Colonic mucosa (tissue), 4 donors: ENCODE measurements at regions not wholly inside any gene's neighbourhood (a gene's known extent, or its start where the extent isn't known, plus 50 kb on each side); places are given as distances from the start of the nearest gene placed in this dataset.

Experiments
- DNase-seq: peaks from one replicate; pipeline ENCODE4 v3.0.0-alpha.2; 2020
- H3K27ac ChIP-seq: fragments of 200-600 bp; one replicate; pipeline ENCODE4 v1.8.0; 2021
- H3K27me3 ChIP-seq: fragments of 200-600 bp; one replicate; pipeline ENCODE4 v1.8.0; 2021
- H3K36me3 ChIP-seq: fragments of 200-600 bp; one replicate; pipeline ENCODE4 v1.8.0; 2021
- H3K4me1 ChIP-seq: fragments of 200-600 bp; one replicate; pipeline ENCODE4 v1.8.0; 2021; ENCODE audit warnings: mild to moderate bottlenecking
- H3K4me3 ChIP-seq: fragments of 200-600 bp; one replicate; pipeline ENCODE4 v1.8.0; 2021
- H3K9ac ChIP-seq, 2 donors: one replicate each; pipeline ENCODE4 v1.7.0; 2013; ENCODE audit warnings: control low read depth in 2 of 2, low read depth in 2 of 2, low read length in 2 of 2
- H3K9me3 ChIP-seq: fragments of 200-600 bp; one replicate; pipeline ENCODE4 v1.8.0; 2021
- CTCF ChIP-seq: fragments of 200-600 bp; IDR thresholded peaks from one replicate; pipeline ENCODE4 v1.8.0; 2022; ENCODE audit warnings: antibody characterized with exemption, mild to moderate bottlenecking
- intact Hi-C: fragments of 100-400 bp; cut with DNase I; formaldehyde crosslinking; loops from one replicate; pipeline ENCODE4 v1.14.1; 2022
- donor health status: healthy.
- donor health status: DM: no; HTN: no; CAD: no.
- donor health status: DM: no; HTN: no; CAD: no.

DNA sequence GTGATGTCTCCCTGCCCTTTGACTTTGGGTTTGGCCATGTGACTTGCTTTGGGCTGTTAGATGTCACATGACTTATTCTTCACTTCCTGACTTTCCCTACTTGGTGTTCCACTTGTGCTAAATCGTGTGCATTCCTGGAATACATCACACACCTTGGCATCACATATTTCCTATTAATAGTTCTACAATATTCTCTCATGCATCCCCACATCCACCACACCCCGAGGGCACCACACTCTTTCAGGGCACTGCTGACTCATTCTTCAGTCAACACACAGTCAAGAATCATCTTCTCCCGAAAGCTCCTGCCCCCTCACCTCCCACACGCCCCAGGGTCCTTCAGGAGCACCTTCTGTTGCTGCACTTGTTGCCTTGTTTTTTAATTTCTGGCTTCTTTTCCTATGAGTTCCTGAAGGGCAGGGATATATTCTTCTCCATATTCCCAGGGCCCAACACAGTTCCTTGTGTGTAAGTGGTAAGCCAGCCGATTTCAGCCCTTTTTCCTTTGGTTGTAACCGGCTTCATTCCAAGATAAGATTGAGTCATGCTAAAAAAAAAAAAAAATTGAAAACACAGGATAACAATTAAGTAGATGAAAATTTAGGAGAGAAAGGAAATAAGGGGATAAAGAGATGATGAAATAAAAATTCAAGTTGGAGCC is 341.4 kb downstream of the SLC4A3 start:
- Histone ChIP-seq H3K4me3 (no peak overlapping the region), H3K27me3 (no peaks in the 10 kb centered on the region), H3K9ac (no peak overlapping the region), H3K27ac (no peak overlapping the region), H3K4me1 (no peaks in the 10 kb centered on the region), H3K36me3 (no peaks in the 10 kb centered on the region), H3K9me3 (no peaks in the 10 kb centered on the region)
- TF ChIP-seq CTCF, result no peak
- intact Hi-C loops, result no loop called here
- DNase-seq, result no peak

- intact Hi-C loops, result no loop called here
Measured at GRCh38 chr2:219969508-219969907, 342.1 kb downstream of the SLC4A3 start.

DNA sequence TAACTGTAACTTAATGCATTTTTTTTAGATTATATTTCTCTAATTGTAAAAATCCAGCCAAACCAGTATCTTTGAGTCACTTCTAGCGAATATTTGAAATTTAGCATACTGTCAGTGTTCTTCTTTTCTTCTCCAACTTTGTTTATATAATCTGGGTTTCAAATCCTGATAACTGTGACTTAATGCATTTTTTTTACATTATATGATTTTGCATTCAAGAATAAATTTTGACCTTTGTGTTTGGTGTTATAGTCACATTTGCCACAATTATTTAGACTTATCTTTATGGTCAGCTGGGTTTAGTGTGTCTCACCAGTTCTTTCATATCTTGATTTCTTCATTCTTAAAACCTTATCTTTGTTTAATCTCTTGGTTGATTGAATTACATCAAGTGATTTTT is 345.7 kb downstream of the SLC4A3 start:
- H3K4me1 ChIP-seq, result no peaks in the 10 kb centered on the region
- H3K9ac ChIP-seq, result no peak overlapping the region
- no peak overlapping the region for H3K27ac ChIP-seq
- no peak for TF ChIP-seq CTCF
- no peaks in the 10 kb centered on the region for H3K9me3 ChIP-seq
- no peaks in the 10 kb centered on the region for H3K36me3 ChIP-seq
- H3K4me3 ChIP-seq, result no peak overlapping the region
- H3K27me3 ChIP-seq, result no peaks in the 10 kb centered on the region
- intact Hi-C loops, result no loop called here
- DNase-seq, result no peak

More at GRCh38 chr2:219969508-219969907, 342.1 kb downstream of the SLC4A3 start:
- Histone ChIP-seq H3K4me3 (no peak overlapping the region), H3K27me3 (no peaks in the 10 kb centered on the region), H3K36me3 (no peaks in the 10 kb centered on the region), H3K4me1 (no peaks in the 10 kb centered on the region), H3K9me3 (no peaks in the 10 kb centered on the region), H3K27ac (no peak overlapping the region), H3K9ac (no peak overlapping the region)
- no peak for DNase-seq
- no peak for TF ChIP-seq CTCF

- Histone ChIP-seq H3K4me1 (no peaks in the 10 kb centered on the region), H3K4me3 (no peak overlapping the region), H3K9me3 (no peaks in the 10 kb centered on the region), H3K27ac (no peak overlapping the region), H3K9ac (no peak overlapping the region), H3K36me3 (no peaks in the 10 kb centered on the region), H3K27me3 (no peaks in the 10 kb centered on the region)
- DNase-seq, result no peak
- intact Hi-C loops, result no loop called here
- no peak for TF ChIP-seq CTCF
Measured at GRCh38 chr2:219976871-219977270, 349.4 kb downstream of the SLC4A3 start.

DNA sequence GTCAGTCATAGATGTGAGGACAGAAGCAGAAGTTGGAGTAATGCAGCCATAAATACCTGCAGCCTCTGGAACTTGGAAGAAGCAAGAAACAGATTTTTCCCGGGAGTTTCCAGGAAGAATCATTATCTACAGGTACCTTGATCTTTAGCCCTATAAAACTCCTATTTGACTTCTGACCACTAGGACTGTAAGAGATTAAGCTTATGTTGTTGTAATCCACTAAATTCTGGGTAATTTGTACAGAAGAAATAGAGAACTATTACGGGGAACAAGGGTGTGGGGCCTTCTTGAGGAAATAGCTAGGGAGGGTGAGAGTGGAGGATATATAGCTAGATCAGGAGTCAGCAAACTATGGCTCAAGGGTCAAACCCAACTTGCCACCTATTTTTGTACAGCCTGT is 353.2 kb downstream of the SLC4A3 start:
- no peaks in the 10 kb centered on the region for H3K36me3 ChIP-seq
- DNase-seq, result no peak
- no peak overlapping the region for H3K9ac ChIP-seq
- H3K9me3 ChIP-seq, result no peaks in the 10 kb centered on the region
- intact Hi-C loops, result no loop called here
- no peaks in the 10 kb centered on the region for H3K4me1 ChIP-seq
- no peak overlapping the region for H3K27ac ChIP-seq
- no peaks in the 10 kb centered on the region for H3K27me3 ChIP-seq
- H3K4me3 ChIP-seq, result no peak overlapping the region
- no peak for TF ChIP-seq CTCF
